Panc1 (cell line): ENCODE measurements at regions not wholly inside any gene's neighbourhood (a gene's known extent, or its start where the extent isn't known, plus 50 kb on each side); places are given as distances from the start of the nearest gene placed in this dataset.

Experiments
- ATAC-seq: fragments of 200-7000 bp; cut with Tn5 transposase; 2 replicates; pipeline ENCODE4 v1.9.1; 2020; ENCODE audit warnings: mild to moderate bottlenecking, moderate library complexity
- BruUV-seq: library from RNA; stranded (reverse); fragments of 400-500 nt; replicated peaks from 2 replicates; lab custom pipeline; 2021; lab: Mats Ljungman, UMichigan
- CTCF ChIA-PET: fragments of 300-600 bp; sonication (Branson Sonifier 250); formaldehyde crosslinking; loops from one replicate; lab custom pipeline; 2022; ENCODE audit warnings: antibody characterized with exemption; lab: Charles Lee
- POLR2A ChIA-PET: fragments of 300-600 bp; sonication (Branson Sonifier 250); formaldehyde crosslinking; loops from one replicate; lab custom pipeline; 2022; ENCODE audit warnings: antibody characterized with exemption; lab: Charles Lee
- DNase-seq: peaks from one replicate; pipeline ENCODE4 v3.0.0-alpha.2; 2010; ENCODE audit warnings: low read depth, low spot score
- H3K27ac ChIP-seq: 2 replicates; pipeline ENCODE4 v1.5.1; 2011; ENCODE audit warnings: mild to moderate bottlenecking, low read length, inconsistent platforms
- H3K27me3 ChIP-seq: fragments of 200-500 bp; sonication (Bioruptor generic); 2 replicates; pipeline ENCODE4 v1.6.0; 2014; ENCODE audit warnings: low read length, inconsistent platforms; ENCODE audit not compliant: control insufficient read depth, insufficient read depth
- H3K36me3 ChIP-seq: fragments of 200-500 bp; sonication (Bioruptor generic); 2 replicates; pipeline ENCODE4 v1.5.1; 2014; ENCODE audit warnings: inconsistent platforms, mild to moderate bottlenecking, low read length, moderate library complexity; ENCODE audit not compliant: control insufficient read depth, insufficient read depth
- H3K4me1 ChIP-seq: 2 replicates; pipeline ENCODE4 v1.5.1; 2011; ENCODE audit warnings: inconsistent platforms, mild to moderate bottlenecking, low read length, moderate library complexity; ENCODE audit not compliant: control insufficient read depth, insufficient read depth
- H3K4me3 ChIP-seq, 2 experiments: 2 replicates each; pipeline ENCODE4 v1.5.1; 2011 to 2012; ENCODE audit warnings: low read depth in 2 of 2, low read length in 2 of 2, mild to moderate bottlenecking in 2 of 2, inconsistent platforms in 1 of 2, moderate library complexity in 1 of 2
- H3K9me3 ChIP-seq: fragments of 200-500 bp; sonication (Bioruptor generic); 2 replicates; pipeline ENCODE4 v1.5.1; 2014; ENCODE audit warnings: low read depth, mild to moderate bottlenecking, inconsistent platforms, low read length, moderate library complexity; ENCODE audit not compliant: control insufficient read depth, insufficient read depth
- CTCF ChIP-seq: fragments of 450-650 bp; IDR thresholded peaks from 2 replicates; pipeline ENCODE4 v1.5.1; 2017; ENCODE audit warnings: mild to moderate bottlenecking
- POLR2AphosphoS5 ChIP-seq: IDR thresholded peaks from 2 replicates; pipeline ENCODE4 v1.6.1; 2012; ENCODE audit warnings: mild to moderate bottlenecking, low read depth, low read length, moderate library complexity
- REST ChIP-seq, 2 experiments: IDR thresholded peaks; 2 replicates each; pipeline ENCODE4 v1.6.1; 2011 to 2012; ENCODE audit warnings: low read depth in 2 of 2, control low read depth in 1 of 2, low read length in 1 of 2, mild to moderate bottlenecking in 1 of 2, moderate library complexity in 1 of 2; ENCODE audit not compliant: insufficient read depth in 1 of 2
- SIN3A ChIP-seq: IDR thresholded peaks from 2 replicates; pipeline ENCODE4 v1.6.1; 2012; ENCODE audit warnings: low read depth, mild to moderate bottlenecking, low read length, moderate library complexity, borderline replicate concordance; ENCODE audit not compliant: insufficient read depth
- TCF7L2 ChIP-seq: IDR thresholded peaks from 2 replicates; pipeline ENCODE4 v1.6.1; 2011; ENCODE audit warnings: mild to moderate bottlenecking, low read depth, low read length, inconsistent platforms
- in situ Hi-C: cut with HindIII; loops from 2 replicates; pipeline ENCODE4 v1.10.0; 2016; ENCODE audit warnings: low sequenced_read_pairs, low pct_unique_long_range_greater_than_20kb
- intact Hi-C: fragments of 100-400 bp; cut with micrococcal nuclease; formaldehyde crosslinking; loops from one replicate; pipeline ENCODE4 v1.10.0; 2022; ENCODE audit not compliant: unreplicated experiment

- H3K4me1 ChIP-seq = no peaks in the 10 kb centered on the region
- ATAC-seq = no peak
- in situ Hi-C loops (no loop called here), intact Hi-C loops (no loop called here)
- no peak for TF ChIP-seq REST (IDR thresholded peaks at IDR 0.05; ENCODE audit: insufficient read depth in 1 of 2, low read depth in 2 of 2, low read length in 1 of 2)
- TF ChIP-seq POLR2AphosphoS5 = no peak
- no peak for TF ChIP-seq CTCF
- no peak for TF ChIP-seq SIN3A
- TF ChIP-seq TCF7L2 = no peak
- no peaks in the 10 kb centered on the region for H3K9me3 ChIP-seq
- DNase-seq = no peak
- peaks cover 2% of the 10 kb centered on the region; the same call in 1 of the 2 replicates for H3K27me3 ChIP-seq
- ChIA-PET POLR2A (no interaction called here), CTCF (interaction anchor here (0.6 kb wide), 1 partner anchor 691 kb away, joined by 6 read pairs; no protein-coding TSS in a partner anchor)
- no TSS peak for BruUV-seq
- no peak overlapping the region for H3K4me3 ChIP-seq
- H3K27ac ChIP-seq = no peak overlapping the region
- no peaks in the 10 kb centered on the region for H3K36me3 ChIP-seq
These were observed 351.7 kb downstream of the TMEM121 start for GRCh38 chr14:105878125-105878524.

GRCh38 chr14:105878554-105878953 is 352.2 kb downstream of the TMEM121 start:
- Histone ChIP-seq H3K9me3 (no peaks in the 10 kb centered on the region), H3K36me3 (no peaks in the 10 kb centered on the region), H3K27ac (no peak overlapping the region), H3K4me3 (no peak overlapping the region), H3K27me3 (peaks cover 2% of the 10 kb centered on the region; the same call in 1 of the 2 replicates), H3K4me1 (no peaks in the 10 kb centered on the region)
- intact Hi-C loops (no loop called here), in situ Hi-C loops (no loop called here)
- BruUV-seq = no TSS peak
- ChIA-PET CTCF (interaction anchor here (0.6 kb wide), 1 partner anchor 691 kb away, joined by 6 read pairs; no protein-coding TSS in a partner anchor), POLR2A (no interaction called here)
- ATAC-seq (no peak), DNase-seq (no peak)
- TF ChIP-seq POLR2AphosphoS5 (no peak), CTCF (no peak), SIN3A (no peak), TCF7L2 (no peak), REST (IDR thresholded peaks at IDR 0.05; ENCODE audit: insufficient read depth in 1 of 2, low read depth in 2 of 2, low read length in 1 of 2) (no peak)
